ENCODE measurements at regions not wholly inside any gene's neighbourhood (a gene's known extent, or its start where the extent isn't known, plus 50 kb on each side); places are given as distances from the start of the nearest gene placed in this dataset.

DNA sequence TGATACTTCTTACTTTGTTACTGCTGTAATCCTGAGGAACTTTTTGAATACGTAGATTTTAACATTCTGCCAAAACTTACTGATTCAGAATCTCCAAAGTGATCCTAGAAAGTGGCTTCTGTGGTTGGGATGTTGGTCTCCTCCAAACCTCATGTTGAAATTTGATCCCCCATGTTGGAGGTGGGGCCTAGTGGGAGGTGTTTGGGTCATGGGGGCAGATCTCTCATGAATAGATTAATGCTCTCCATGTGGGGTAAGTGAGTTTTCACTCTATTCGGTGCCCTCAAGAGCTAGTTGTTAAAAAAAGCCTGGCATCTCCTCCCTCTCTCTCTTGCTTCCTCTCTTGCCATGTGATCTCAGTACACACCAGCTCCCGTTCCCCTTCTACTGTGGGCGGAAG lies 329.9 kb downstream of the HRH4 start:
- Histone ChIP-seq H3K9ac (ENCODE audit: low read length) (no peak overlapping the region), H3K27me3 (ENCODE audit: low read length) (no peaks in the 10 kb centered on the region), H3K36me3 (ENCODE audit: low read length) (no peaks in the 10 kb centered on the region), H3K79me2 (ENCODE audit: insufficient read depth, low read length) (no peaks in the 10 kb centered on the region), H3K4me2 (ENCODE audit: low read depth, low read length, poor library complexity, severe bottlenecking) (no peak overlapping the region), H2AFZ (ENCODE audit: low read depth, low read length, severe bottlenecking) (no peak overlapping the region), H3F3A (ENCODE audit: insufficient read depth) (no peaks in the 10 kb centered on the region), H3K9me2 (replicated peaks; ENCODE audit: insufficient read depth, low read length) (no peaks in the 10 kb centered on the region), H3K9me3 (ENCODE audit: insufficient read depth, low read length) (peaks cover 9% of the 10 kb centered on the region; the same call in 1 of the 2 replicates), H4K20me1 (ENCODE audit: low read depth, low read length) (no peaks in the 10 kb centered on the region), H3K4me3 (ENCODE audit: insufficient read depth, low read length, poor library complexity, severe bottlenecking) (no peak overlapping the region), H3K27ac (ENCODE audit: low read depth, low read length) (no peak overlapping the region)
- no peak for TF ChIP-seq EZH2phosphoT487 (conservative IDR thresholded peaks at IDR 0.05; ENCODE audit: low read length)
- TF ChIP-seq, protein P1, sequence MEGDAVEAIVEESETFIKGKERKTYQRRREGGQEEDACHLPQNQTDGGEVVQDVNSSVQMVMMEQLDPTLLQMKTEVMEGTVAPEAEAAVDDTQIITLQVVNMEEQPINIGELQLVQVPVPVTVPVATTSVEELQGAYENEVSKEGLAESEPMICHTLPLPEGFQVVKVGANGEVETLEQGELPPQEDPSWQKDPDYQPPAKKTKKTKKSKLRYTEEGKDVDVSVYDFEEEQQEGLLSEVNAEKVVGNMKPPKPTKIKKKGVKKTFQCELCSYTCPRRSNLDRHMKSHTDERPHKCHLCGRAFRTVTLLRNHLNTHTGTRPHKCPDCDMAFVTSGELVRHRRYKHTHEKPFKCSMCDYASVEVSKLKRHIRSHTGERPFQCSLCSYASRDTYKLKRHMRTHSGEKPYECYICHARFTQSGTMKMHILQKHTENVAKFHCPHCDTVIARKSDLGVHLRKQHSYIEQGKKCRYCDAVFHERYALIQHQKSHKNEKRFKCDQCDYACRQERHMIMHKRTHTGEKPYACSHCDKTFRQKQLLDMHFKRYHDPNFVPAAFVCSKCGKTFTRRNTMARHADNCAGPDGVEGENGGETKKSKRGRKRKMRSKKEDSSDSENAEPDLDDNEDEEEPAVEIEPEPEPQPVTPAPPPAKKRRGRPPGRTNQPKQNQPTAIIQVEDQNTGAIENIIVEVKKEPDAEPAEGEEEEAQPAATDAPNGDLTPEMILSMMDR (IDR thresholded peaks at IDR 0.05; ENCODE audit: insufficient read depth, low read length, poor library complexity, severe bottlenecking): no peak

DNA sequence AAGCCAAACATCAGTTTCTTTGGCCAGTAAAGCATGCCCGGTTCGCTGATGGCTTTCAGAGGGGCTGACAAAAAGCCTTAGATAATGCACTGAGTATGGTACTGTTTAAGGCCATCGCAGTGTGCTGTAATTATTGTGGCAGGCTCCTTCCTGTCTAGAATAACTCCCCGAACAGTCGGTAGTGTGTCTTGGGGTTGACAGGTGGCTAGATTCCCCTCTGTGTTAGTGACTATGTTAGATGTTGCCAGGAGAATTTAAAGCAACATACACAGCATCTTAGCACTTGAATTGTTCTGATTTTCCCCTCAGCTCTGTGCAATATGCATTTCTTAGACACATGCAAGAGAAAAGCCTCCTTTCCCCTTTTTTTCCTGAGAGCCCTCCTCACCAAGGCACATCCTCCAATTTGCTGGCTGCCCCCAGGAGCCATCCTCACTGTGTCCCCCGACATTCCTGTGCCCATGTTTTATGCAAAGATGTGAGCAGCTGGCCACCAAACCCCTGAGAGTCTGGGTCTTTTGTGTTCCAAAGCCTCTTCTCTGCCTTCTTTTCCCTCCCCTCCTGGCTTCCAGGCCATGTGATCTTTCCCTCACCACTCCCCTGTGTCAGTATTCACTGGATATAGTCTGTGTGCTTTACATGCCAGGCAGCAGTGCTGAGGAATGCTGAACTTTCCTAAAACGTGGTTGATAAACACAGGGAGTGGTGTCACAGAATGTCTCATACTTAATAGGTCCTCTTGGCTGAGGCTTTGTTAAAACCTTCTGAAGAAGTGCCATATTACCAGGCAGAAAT lies 331.5 kb downstream of the HRH4 start:
- Histone ChIP-seq H3K27ac (ENCODE audit: low read depth, low read length) (no peak overlapping the region), H3K27me3 (ENCODE audit: low read length) (no peaks in the 10 kb centered on the region), H3K9ac (ENCODE audit: low read length) (no peak overlapping the region), H3F3A (ENCODE audit: insufficient read depth) (no peaks in the 10 kb centered on the region), H2AFZ (ENCODE audit: low read depth, low read length, severe bottlenecking) (no peak overlapping the region), H3K4me3 (ENCODE audit: insufficient read depth, low read length, poor library complexity, severe bottlenecking) (no peak overlapping the region), H3K36me3 (ENCODE audit: low read length) (no peaks in the 10 kb centered on the region), H3K4me2 (ENCODE audit: low read depth, low read length, poor library complexity, severe bottlenecking) (no peak overlapping the region), H3K9me2 (replicated peaks; ENCODE audit: insufficient read depth, low read length) (no peaks in the 10 kb centered on the region), H3K9me3 (ENCODE audit: insufficient read depth, low read length) (peaks cover 9% of the 10 kb centered on the region; the same call in 1 of the 2 replicates), H3K79me2 (ENCODE audit: insufficient read depth, low read length) (no peaks in the 10 kb centered on the region), H4K20me1 (ENCODE audit: low read depth, low read length) (no peaks in the 10 kb centered on the region)
- TF ChIP-seq, protein P1 (IDR thresholded peaks at IDR 0.05; ENCODE audit: insufficient read depth, low read length, poor library complexity, severe bottlenecking): no peak
- no peak for TF ChIP-seq EZH2phosphoT487 (conservative IDR thresholded peaks at IDR 0.05; ENCODE audit: low read length)

DNA sequence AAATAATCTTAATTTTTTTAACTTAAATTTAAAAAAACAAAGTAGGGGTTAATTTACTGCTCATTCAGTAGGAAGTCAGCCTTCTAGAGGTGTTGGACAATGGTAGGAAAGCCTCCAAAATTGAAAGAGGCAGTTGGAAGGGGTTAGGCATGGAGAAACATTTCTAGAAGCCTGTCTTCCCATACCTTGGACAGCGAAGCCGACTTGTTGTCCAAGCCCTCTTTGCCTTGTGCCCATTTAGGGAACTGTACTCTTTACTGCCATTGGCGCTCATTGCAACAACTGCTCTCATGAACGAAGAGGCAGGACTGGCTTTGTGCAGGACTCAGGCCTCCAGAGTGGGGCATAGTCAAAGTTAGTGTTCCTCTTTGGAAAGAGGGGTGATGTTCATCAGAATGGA lies 333.3 kb downstream of the HRH4 start:
- no peaks in the 10 kb centered on the region for H3K27me3 ChIP-seq (ENCODE audit: low read length)
- no peak overlapping the region for H3K4me3 ChIP-seq (ENCODE audit: insufficient read depth, low read length, poor library complexity, severe bottlenecking)
- H3K9me2 ChIP-seq (replicated peaks; ENCODE audit: insufficient read depth, low read length): no peaks in the 10 kb centered on the region
- H2AFZ ChIP-seq (ENCODE audit: low read depth, low read length, severe bottlenecking): no peak overlapping the region
- no peaks in the 10 kb centered on the region for H3K79me2 ChIP-seq (ENCODE audit: insufficient read depth, low read length)
- H3K36me3 ChIP-seq (ENCODE audit: low read length): no peaks in the 10 kb centered on the region
- H3F3A ChIP-seq (ENCODE audit: insufficient read depth): no peaks in the 10 kb centered on the region
- no peak overlapping the region for H3K9ac ChIP-seq (ENCODE audit: low read length)
- H3K27ac ChIP-seq (ENCODE audit: low read depth, low read length): no peak overlapping the region
- H3K4me2 ChIP-seq (ENCODE audit: low read depth, low read length, poor library complexity, severe bottlenecking): no peak overlapping the region
- no peaks in the 10 kb centered on the region for H4K20me1 ChIP-seq (ENCODE audit: low read depth, low read length)
- peaks cover 4% of the 10 kb centered on the region; the same call in 1 of the 2 replicates for H3K9me3 ChIP-seq (ENCODE audit: insufficient read depth, low read length)
- TF ChIP-seq EZH2phosphoT487 (conservative IDR thresholded peaks at IDR 0.05; ENCODE audit: low read length): no peak
- TF ChIP-seq, protein P1 (IDR thresholded peaks at IDR 0.05; ENCODE audit: insufficient read depth, low read length, poor library complexity, severe bottlenecking): no peak
